Caco-2 (cell line): ENCODE measurements at regions not wholly inside any gene's neighbourhood (a gene's known extent, or its start where the extent isn't known, plus 50 kb on each side); places are given as distances from the start of the nearest gene placed in this dataset.

Source experiments
- BruUV-seq: library from RNA; stranded (reverse); fragments of 400-500 nt; replicated peaks from 2 replicates; lab custom pipeline; 2021; lab: Mats Ljungman, UMichigan
- CTCF ChIA-PET: fragments of 300-600 bp; sonication (Branson Sonifier 250); formaldehyde crosslinking; loops from one replicate; lab custom pipeline; 2022; ENCODE audit warnings: antibody characterized with exemption; lab: Charles Lee
- POLR2A ChIA-PET: fragments of 300-600 bp; sonication (Branson Sonifier 250); formaldehyde crosslinking; loops from one replicate; lab custom pipeline; 2022; ENCODE audit warnings: antibody characterized with exemption; lab: Charles Lee
- DNase-seq, 2 experiments: peaks; one replicate each; pipeline versions ENCODE4 v3.0.0 to v3.0.0-alpha.2; 2020 to 2022
- H3K27me3 ChIP-seq: replicated peaks from 2 replicates; pipeline ENCODE4 v1.6.0; 2011; ENCODE audit warnings: low read length; ENCODE audit not compliant: control insufficient read depth, insufficient read depth
- H3K36me3 ChIP-seq: 2 replicates; pipeline ENCODE4 v1.5.1; 2011; ENCODE audit warnings: low read length; ENCODE audit not compliant: control insufficient read depth, insufficient read depth
- H3K4me1 ChIP-seq: fragments of 250-450 bp; sonication (Bioruptor Pico); 2 replicates; pipeline ENCODE4 v1.5.1; 2020; ENCODE audit warnings: mild to moderate bottlenecking
- H3K4me3 ChIP-seq: 2 replicates; pipeline ENCODE4 v1.5.1; 2011; ENCODE audit warnings: low read depth, mild to moderate bottlenecking, control low read depth, low read length
- H3K9me3 ChIP-seq: fragments of 250-450 bp; sonication (Bioruptor Pico); 2 replicates; pipeline ENCODE4 v1.5.1; 2020; ENCODE audit warnings: mild to moderate bottlenecking, moderate library complexity
- H3K27ac Mint-ChIP-seq: one replicate; pipeline ENCODE4 v1.8.0; 2022; ENCODE audit warnings: mixed read lengths; ENCODE audit not compliant: unreplicated experiment
- H3K27me3 Mint-ChIP-seq: one replicate; pipeline ENCODE4 v1.8.0; 2022; ENCODE audit warnings: mixed read lengths; ENCODE audit not compliant: insufficient read depth, unreplicated experiment
- H3K36me3 Mint-ChIP-seq: one replicate; pipeline ENCODE4 v1.8.0; 2022; ENCODE audit warnings: mild to moderate bottlenecking, mixed read lengths; ENCODE audit not compliant: insufficient read depth, unreplicated experiment
- H3K4me1 Mint-ChIP-seq: one replicate; pipeline ENCODE4 v1.8.0; 2022; ENCODE audit warnings: low read depth, mixed read lengths; ENCODE audit not compliant: unreplicated experiment
- H3K4me3 Mint-ChIP-seq: one replicate; pipeline ENCODE4 v1.8.0; 2022; ENCODE audit warnings: mild to moderate bottlenecking, moderate library complexity, mixed read lengths; ENCODE audit not compliant: unreplicated experiment
- H3K9me3 Mint-ChIP-seq: one replicate; pipeline ENCODE4 v1.8.0; 2022; ENCODE audit warnings: mixed read lengths; ENCODE audit not compliant: unreplicated experiment
- intact Hi-C: fragments of 100-400 bp; cut with micrococcal nuclease; formaldehyde crosslinking; loops from one replicate; pipeline ENCODE4 v1.10.0; 2022; ENCODE audit not compliant: unreplicated experiment
- TF ChIP-seq, protein P1 (sequence below), 2 experiments: fragments of 200-600 bp in 1 of 2; IDR thresholded peaks; 1 replicate in 1 of 2; 2 replicates in 1 of 2; pipeline versions ENCODE4 v1.5.1 to v1.8.0; 2011 to 2022; ENCODE audit warnings: antibody characterized with exemption in 1 of 2, control low read depth in 1 of 2, inconsistent platforms in 1 of 2, low read depth in 1 of 2, low read length in 1 of 2, mild to moderate bottlenecking in 1 of 2, moderate library complexity in 1 of 2; ENCODE audit not compliant: insufficient read depth in 1 of 2, severe bottlenecking in 1 of 2, unreplicated experiment in 1 of 2

DNA sequence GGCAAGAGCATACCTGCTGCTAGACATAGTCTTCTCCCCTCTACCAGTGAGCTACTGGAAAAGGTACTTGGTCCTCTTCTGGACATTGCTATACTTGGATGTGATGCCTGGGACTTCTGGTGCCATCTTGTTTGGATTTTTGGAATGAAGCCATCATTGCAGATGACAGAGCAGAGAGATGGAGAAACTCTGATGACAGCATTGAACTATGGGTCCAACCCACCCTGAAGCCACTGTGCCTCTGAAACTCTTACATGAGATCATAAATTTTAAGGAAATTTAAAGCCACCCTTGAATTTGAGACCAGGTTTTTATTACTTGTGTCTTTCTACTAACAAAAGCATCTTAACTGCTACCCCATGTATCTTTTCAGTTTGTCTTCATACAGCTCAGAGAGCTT, 151.1 kb upstream of the SMIM23 start:
- H3K36me3 ChIP-seq = no peaks in the 10 kb centered on the region
- peaks cover 10% of the 10 kb centered on the region for H3K4me1 ChIP-seq
- ChIA-PET CTCF (no interaction called here), POLR2A (no interaction called here)
- no peaks in the 10 kb centered on the region for H3K9me3 ChIP-seq
- Mint-ChIP-seq H3K36me3 (no peaks in the 10 kb centered on the region), H3K4me3 (no peak overlapping the region), H3K27ac (no peak overlapping the region), H3K27me3 (peaks cover 14% of the 10 kb centered on the region), H3K4me1 (no peaks in the 10 kb centered on the region), H3K9me3 (no peaks in the 10 kb centered on the region)
- DNase-seq = no peak
- H3K27me3 ChIP-seq = no peaks in the 10 kb centered on the region; the same call in 1 of the 2 replicates
- BruUV-seq = no TSS peak
- no peak overlapping the region for H3K4me3 ChIP-seq
- intact Hi-C loops = loop anchor here (5.0 kb wide), 1 partner anchor 217 kb away; the partner anchor contains the start of gene FGF18
- TF ChIP-seq, protein P1, sequence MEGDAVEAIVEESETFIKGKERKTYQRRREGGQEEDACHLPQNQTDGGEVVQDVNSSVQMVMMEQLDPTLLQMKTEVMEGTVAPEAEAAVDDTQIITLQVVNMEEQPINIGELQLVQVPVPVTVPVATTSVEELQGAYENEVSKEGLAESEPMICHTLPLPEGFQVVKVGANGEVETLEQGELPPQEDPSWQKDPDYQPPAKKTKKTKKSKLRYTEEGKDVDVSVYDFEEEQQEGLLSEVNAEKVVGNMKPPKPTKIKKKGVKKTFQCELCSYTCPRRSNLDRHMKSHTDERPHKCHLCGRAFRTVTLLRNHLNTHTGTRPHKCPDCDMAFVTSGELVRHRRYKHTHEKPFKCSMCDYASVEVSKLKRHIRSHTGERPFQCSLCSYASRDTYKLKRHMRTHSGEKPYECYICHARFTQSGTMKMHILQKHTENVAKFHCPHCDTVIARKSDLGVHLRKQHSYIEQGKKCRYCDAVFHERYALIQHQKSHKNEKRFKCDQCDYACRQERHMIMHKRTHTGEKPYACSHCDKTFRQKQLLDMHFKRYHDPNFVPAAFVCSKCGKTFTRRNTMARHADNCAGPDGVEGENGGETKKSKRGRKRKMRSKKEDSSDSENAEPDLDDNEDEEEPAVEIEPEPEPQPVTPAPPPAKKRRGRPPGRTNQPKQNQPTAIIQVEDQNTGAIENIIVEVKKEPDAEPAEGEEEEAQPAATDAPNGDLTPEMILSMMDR (IDR thresholded peaks at IDR 0.05; ENCODE audit: insufficient read depth in 1 of 2, low read depth in 1 of 2, low read length in 1 of 2, severe bottlenecking in 1 of 2, unreplicated experiment in 1 of 2) = no peak

DNA sequence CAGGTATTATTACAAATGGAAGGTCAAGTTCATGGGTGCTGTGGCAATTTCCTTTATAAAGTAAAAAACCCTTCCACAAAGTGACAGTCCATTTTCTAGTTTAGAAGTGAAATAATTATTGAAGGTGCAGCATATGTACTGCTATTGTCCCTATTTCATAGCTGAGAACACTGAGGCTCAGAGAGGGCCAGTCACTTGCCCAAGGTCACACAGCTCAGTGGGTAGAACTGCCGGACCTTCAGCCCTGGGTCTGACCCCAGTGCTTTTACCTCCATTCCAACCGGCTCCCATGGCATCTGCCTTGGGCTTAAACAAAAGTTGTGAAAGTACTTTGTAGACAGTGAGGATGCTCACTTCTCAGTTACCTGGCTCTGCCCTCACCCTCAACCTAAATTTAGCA, 150.6 kb upstream of the SMIM23 start:
- H3K27me3 Mint-ChIP-seq = peaks cover 14% of the 10 kb centered on the region
- ChIA-PET POLR2A (no interaction called here), CTCF (no interaction called here)
- Histone ChIP-seq H3K36me3 (no peaks in the 10 kb centered on the region), H3K4me1 (peaks cover 4% of the 10 kb centered on the region), H3K4me3 (no peak overlapping the region), H3K27me3 (no peaks in the 10 kb centered on the region; the same call in 1 of the 2 replicates), H3K9me3 (no peaks in the 10 kb centered on the region)
- H3K36me3 Mint-ChIP-seq = no peaks in the 10 kb centered on the region
- H3K9me3 Mint-ChIP-seq = no peaks in the 10 kb centered on the region
- H3K4me3 Mint-ChIP-seq = no peak overlapping the region
- TF ChIP-seq, protein P1 (IDR thresholded peaks at IDR 0.05; ENCODE audit: insufficient read depth in 1 of 2, low read depth in 1 of 2, low read length in 1 of 2, severe bottlenecking in 1 of 2, unreplicated experiment in 1 of 2) = no peak
- H3K27ac Mint-ChIP-seq = no peak overlapping the region
- no peak for DNase-seq
- intact Hi-C loops = loop anchor here (1.0 kb wide), 1 partner anchor 12 kb away; no protein-coding TSS in a partner anchor
- BruUV-seq = no TSS peak
- H3K4me1 Mint-ChIP-seq = no peaks in the 10 kb centered on the region

DNA sequence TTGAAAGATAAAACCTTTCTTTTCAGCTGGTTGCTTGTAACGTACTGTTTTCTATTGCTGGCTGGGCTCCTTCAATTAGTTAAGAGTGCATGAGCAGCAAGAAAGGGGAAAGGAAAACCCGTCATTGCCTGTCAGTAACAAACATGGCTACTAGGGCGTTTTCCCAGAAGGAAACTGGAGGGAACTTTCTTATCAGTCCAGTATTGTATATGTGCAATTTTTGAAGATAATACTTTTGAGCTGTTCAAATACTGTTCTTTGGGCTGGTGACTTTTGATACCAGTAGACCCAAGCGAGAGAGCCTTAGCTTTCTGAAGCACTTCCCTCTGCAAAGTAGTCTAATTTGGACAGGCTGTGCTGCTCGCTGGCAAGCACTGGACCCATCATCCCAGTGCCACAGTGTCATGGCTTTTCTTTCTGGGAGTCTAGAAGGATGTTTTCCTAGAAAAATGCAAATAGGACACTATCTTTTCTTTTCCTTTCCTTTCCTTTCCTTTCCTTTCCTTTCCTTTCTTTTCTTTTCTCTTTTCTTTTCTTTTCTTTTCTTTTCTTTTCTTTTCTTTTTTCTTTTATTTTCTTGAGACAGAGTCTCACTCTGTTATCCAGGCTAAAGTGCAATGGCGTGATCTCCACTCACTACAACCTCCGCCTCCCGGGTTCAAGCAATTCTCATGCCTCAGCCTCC, 149.9 kb upstream of the SMIM23 start:
- H3K36me3 ChIP-seq = no peaks in the 10 kb centered on the region
- H3K9me3 ChIP-seq = no peaks in the 10 kb centered on the region
- no peak overlapping the region for H3K4me3 ChIP-seq
- ChIA-PET POLR2A (no interaction called here), CTCF (no interaction called here)
- no TSS peak for BruUV-seq
- no peaks in the 10 kb centered on the region for H3K36me3 Mint-ChIP-seq
- TF ChIP-seq, protein P1 (IDR thresholded peaks at IDR 0.05; ENCODE audit: insufficient read depth in 1 of 2, low read depth in 1 of 2, low read length in 1 of 2, severe bottlenecking in 1 of 2, unreplicated experiment in 1 of 2) = no peak
- no peak for DNase-seq
- no peaks in the 10 kb centered on the region for H3K9me3 Mint-ChIP-seq
- H3K4me1 ChIP-seq = no peaks in the 10 kb centered on the region
- H3K27ac Mint-ChIP-seq = no peak overlapping the region
- no peaks in the 10 kb centered on the region; the same call in 1 of the 2 replicates for H3K27me3 ChIP-seq
- intact Hi-C loops = loop anchor here (1.0 kb wide), 1 partner anchor 12 kb away; no protein-coding TSS in a partner anchor
- no peaks in the 10 kb centered on the region for H3K4me1 Mint-ChIP-seq
- H3K27me3 Mint-ChIP-seq = peaks cover 14% of the 10 kb centered on the region
- no peak overlapping the region for H3K4me3 Mint-ChIP-seq
